Ascending aorta (tissue), 2 donors: ENCODE measurements at regions not wholly inside any gene's neighbourhood (a gene's known extent, or its start where the extent isn't known, plus 50 kb on each side); places are given as distances from the start of the nearest gene placed in this dataset.

Source experiments
- DNase-seq, 2 donors: peaks; one replicate each; pipeline ENCODE4 v3.0.0-alpha.2; 2019; ENCODE audit warnings: low spot score in 2 of 2
- H3K27ac ChIP-seq, 2 donors: fragments of 200-600 bp; sonication (generic); one replicate each; pipeline ENCODE4 v1.5.1; 2016 to 2017; ENCODE audit warnings: mild to moderate bottlenecking in 1 of 2
- H3K27me3 ChIP-seq: fragments of 200-600 bp; sonication (generic); one replicate; pipeline ENCODE4 v1.5.1; 2017
- H3K36me3 ChIP-seq, 2 donors: fragments of 200-600 bp; sonication (generic); one replicate each; pipeline ENCODE4 v1.5.1; 2016
- H3K4me1 ChIP-seq, 2 donors: fragments of 200-600 bp; sonication (generic); one replicate each; pipeline ENCODE4 v1.5.1; 2016 to 2017; ENCODE audit warnings: mild to moderate bottlenecking in 1 of 2
- H3K4me3 ChIP-seq, 2 donors: fragments of 200-600 bp; sonication (generic); one replicate each; pipeline ENCODE4 v1.5.1; 2016 to 2017; ENCODE audit warnings: mild to moderate bottlenecking in 1 of 2
- H3K9me3 ChIP-seq, 2 donors: fragments of 200-600 bp; sonication (generic); one replicate each; pipeline ENCODE4 v1.5.1; 2016
- intact Hi-C: fragments of 100-400 bp; cut with DNase I; formaldehyde crosslinking; loops from one replicate; pipeline ENCODE4 v1.15.1; 2023
- TF ChIP-seq, protein P1 (sequence below), 3 experiments: fragments of 200-600 bp in 2 of 3; fragments of 450-650 bp in 1 of 3; sonication (generic) in 2 of 3; IDR thresholded peaks; one replicate each; pipeline ENCODE4 v1.5.1; 2016 to 2019; ENCODE audit warnings: antibody characterized with exemption in 3 of 3, mild to moderate bottlenecking in 1 of 3, moderate library complexity in 1 of 3

DNA sequence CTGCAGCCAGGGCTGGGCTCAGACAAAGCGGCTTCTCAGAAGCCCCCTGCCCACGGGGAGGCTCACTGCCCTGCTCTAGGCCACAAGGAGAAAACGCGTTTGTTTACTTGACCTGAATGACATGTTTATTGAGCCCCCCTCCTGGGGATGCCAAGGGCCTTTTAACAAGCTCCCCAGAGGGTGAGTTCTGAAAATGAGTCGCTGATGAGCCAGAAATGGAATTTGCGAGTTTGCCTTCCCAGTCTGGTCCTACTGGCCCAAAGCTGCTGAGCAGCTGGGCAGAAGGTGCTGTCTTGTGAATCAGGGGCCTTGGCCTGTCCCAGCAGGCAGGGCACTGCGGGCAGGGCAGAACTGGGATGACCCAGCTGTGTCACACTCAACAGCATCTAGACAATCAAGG is 120.6 kb downstream of the SYF2 start:
- Histone ChIP-seq H3K27me3 (no peaks in the 10 kb centered on the region), H3K36me3 (no peaks in the 10 kb centered on the region), H3K4me3 (no peak overlapping the region), H3K4me1 (no peaks in the 10 kb centered on the region), H3K27ac (no peak overlapping the region), H3K9me3 (peaks cover 0 to 7% of the 10 kb centered on the region in 2 donors)
- intact Hi-C loops: no loop called here
- no peak for DNase-seq
- TF ChIP-seq, protein P1, sequence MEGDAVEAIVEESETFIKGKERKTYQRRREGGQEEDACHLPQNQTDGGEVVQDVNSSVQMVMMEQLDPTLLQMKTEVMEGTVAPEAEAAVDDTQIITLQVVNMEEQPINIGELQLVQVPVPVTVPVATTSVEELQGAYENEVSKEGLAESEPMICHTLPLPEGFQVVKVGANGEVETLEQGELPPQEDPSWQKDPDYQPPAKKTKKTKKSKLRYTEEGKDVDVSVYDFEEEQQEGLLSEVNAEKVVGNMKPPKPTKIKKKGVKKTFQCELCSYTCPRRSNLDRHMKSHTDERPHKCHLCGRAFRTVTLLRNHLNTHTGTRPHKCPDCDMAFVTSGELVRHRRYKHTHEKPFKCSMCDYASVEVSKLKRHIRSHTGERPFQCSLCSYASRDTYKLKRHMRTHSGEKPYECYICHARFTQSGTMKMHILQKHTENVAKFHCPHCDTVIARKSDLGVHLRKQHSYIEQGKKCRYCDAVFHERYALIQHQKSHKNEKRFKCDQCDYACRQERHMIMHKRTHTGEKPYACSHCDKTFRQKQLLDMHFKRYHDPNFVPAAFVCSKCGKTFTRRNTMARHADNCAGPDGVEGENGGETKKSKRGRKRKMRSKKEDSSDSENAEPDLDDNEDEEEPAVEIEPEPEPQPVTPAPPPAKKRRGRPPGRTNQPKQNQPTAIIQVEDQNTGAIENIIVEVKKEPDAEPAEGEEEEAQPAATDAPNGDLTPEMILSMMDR (IDR thresholded peaks at IDR 0.05): no peak

DNA sequence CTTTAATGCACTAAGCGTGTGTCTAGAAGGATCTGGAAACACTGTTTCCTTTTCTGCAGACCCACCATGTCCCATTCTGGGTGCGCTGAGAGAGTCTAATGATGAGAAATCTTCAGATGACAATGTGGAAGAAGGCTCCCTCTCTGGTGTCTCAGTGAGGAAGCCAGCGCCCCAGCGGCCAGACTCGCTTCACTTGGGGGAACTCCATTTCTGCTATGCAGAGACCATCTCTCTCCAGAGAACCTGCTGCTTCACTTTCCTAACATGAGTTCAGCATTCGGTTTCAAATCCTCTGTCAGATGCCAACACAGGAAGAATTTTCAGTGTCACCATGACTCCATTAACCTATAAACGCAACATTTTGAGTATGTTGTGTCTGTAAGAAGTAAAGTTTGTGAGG is 121.8 kb downstream of the SYF2 start:
- no peaks in the 10 kb centered on the region for H3K4me1 ChIP-seq
- no peaks in the 10 kb centered on the region for H3K27me3 ChIP-seq
- H3K9me3 ChIP-seq: peaks cover 0 to 5% of the 10 kb centered on the region in 2 donors
- H3K36me3 ChIP-seq: no peaks in the 10 kb centered on the region
- TF ChIP-seq, protein P1 (IDR thresholded peaks at IDR 0.05): no peak
- no peak overlapping the region for H3K4me3 ChIP-seq
- no peak for DNase-seq
- H3K27ac ChIP-seq: no peak overlapping the region
- intact Hi-C loops: no loop called here

DNA sequence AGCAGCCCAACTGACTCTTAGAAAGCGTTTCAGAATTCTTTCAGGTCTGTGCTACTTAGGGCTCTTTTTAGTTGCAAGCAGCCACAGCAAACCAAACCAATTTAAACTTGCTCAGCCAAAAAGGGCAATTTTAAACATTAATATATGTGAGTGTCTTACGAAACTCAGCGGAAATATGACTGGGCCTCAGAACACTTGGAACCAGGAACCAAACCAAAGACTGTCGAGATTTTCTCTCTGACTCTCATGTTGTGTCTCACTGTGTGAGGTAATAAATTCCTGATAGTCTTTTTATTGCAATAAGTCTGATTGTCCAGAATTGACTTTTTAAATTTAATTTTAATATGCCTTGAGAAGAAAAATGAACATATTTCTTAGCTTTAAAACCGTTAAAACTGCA is 122.3 kb downstream of the SYF2 start:
- Histone ChIP-seq H3K36me3 (no peaks in the 10 kb centered on the region), H3K27me3 (no peaks in the 10 kb centered on the region), H3K4me3 (no peak overlapping the region), H3K9me3 (peaks cover 0 to 5% of the 10 kb centered on the region in 2 donors), H3K27ac (no peak overlapping the region), H3K4me1 (no peaks in the 10 kb centered on the region)
- TF ChIP-seq, protein P1 (IDR thresholded peaks at IDR 0.05): no peak
- intact Hi-C loops: no loop called here
- no peak for DNase-seq

DNA sequence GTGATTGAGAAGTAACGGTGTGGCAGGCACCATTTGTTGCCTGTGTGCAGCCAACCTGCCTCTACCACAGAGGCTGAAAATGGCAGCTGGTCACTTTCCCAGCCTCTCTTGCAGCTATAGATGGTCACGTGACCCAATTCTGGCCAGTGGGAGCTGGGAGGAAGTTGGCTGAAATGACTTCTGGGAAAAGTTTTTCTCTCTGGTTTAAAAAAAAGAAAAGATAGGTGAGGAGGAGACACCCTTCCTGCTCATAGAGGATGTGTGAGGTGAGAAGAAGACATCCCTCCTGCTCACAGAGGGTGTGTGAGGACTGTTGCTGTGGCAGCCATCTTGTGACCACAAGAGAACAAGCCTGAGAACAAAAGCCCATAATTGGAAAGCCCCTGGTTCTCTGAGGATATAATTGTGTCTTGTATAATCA is 122.8 kb downstream of the SYF2 start:
- TF ChIP-seq, protein P1 (IDR thresholded peaks at IDR 0.05): no peak
- Histone ChIP-seq H3K27me3 (no peaks in the 10 kb centered on the region), H3K9me3 (peaks cover 0 to 5% of the 10 kb centered on the region in 2 donors), H3K27ac (no peak overlapping the region), H3K4me3 (no peak overlapping the region), H3K4me1 (no peaks in the 10 kb centered on the region), H3K36me3 (no peaks in the 10 kb centered on the region)
- DNase-seq: no peak
- intact Hi-C loops: no loop called here

DNA sequence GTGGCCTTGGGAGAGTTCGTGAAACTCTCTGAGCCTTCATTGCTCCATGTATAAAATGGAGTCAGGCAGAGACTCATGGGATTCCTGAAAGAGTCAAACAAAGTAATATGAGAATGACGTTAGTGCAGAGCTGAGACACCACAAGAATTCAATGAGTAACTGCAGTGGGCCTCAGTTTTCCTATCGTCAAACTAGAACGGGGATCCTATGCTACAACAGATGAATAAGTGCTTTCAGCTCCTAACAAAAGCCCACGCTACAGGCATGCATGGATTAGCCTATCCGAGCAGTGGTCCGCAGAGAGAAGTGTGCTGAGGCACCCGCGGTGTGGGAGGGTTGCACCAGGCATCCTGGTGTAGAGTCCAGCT is 124.7 kb downstream of the SYF2 start:
- intact Hi-C loops: no loop called here
- Histone ChIP-seq H3K4me1 (no peaks in the 10 kb centered on the region), H3K9me3 (peaks cover 0 to 5% of the 10 kb centered on the region in 2 donors), H3K4me3 (no peak overlapping the region), H3K27me3 (no peaks in the 10 kb centered on the region), H3K36me3 (no peaks in the 10 kb centered on the region), H3K27ac (no peak overlapping the region)
- no peak for DNase-seq
- TF ChIP-seq, protein P1 (IDR thresholded peaks at IDR 0.05): no peak

DNA sequence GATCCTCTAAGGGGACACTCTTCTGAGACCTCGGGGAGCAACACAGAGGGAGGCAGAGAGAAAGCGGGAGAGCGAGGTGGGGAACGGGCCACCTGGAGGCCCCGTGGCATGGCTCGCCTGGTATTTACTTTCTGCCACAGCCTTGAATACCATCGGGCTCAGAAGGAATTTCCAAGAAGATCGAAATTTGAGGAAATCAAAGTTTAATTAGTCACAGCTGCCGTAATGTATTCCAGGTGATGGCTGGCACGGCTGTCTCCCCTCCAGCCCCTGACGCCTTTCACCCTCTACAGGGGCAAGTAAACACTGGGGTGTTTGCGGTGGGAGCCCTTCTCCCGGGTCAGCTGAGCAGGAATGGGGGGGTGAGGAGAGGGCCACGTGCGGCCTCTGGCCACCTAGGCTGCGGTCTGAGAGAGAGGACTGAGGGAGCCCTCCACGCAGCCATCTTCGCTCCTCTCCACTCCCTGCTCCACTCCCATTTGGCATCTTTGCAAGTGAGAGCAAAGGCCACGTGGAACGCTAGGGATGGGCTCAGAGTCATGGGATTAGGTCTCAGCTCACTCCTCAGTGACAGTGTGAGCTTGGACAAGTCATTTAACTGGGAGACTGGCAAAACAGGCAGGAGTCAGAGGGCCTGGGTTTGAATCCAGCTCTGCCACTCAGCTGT is 125.2 kb downstream of the SYF2 start:
- no peak for DNase-seq
- Histone ChIP-seq H3K4me1 (no peaks in the 10 kb centered on the region), H3K36me3 (no peaks in the 10 kb centered on the region), H3K9me3 (peaks cover 0 to 5% of the 10 kb centered on the region in 2 donors), H3K27me3 (no peaks in the 10 kb centered on the region), H3K27ac (no peak overlapping the region), H3K4me3 (no peak overlapping the region)
- TF ChIP-seq, protein P1 (IDR thresholded peaks at IDR 0.05): no peak
- intact Hi-C loops: no loop called here
